Stomach (tissue), 8 donors: ENCODE measurements at regions not wholly inside any gene's neighbourhood (a gene's known extent, or its start where the extent isn't known, plus 50 kb on each side); places are given as distances from the start of the nearest gene placed in this dataset.

Experiments used
- DNase-seq, 2 donors: peaks; one replicate each; pipeline versions ENCODE4 v3.0.0 to v3.0.0-alpha.2; 2013 to 2019
- H3K27ac ChIP-seq, 5 donors: fragments of 200-600 bp in 4 of 5; sonication (generic) in 4 of 5; one replicate each; pipeline ENCODE4 v1.5.1; 2013 to 2019; ENCODE audit warnings: mild to moderate bottlenecking in 1 of 5, moderate library complexity in 1 of 5
- H3K27me3 ChIP-seq, 3 donors: fragments of 200-600 bp; sonication (generic); one replicate each; pipeline ENCODE4 v1.5.1; 2017 to 2019; ENCODE audit warnings: mixed run types in 1 of 3
- H3K36me3 ChIP-seq, 4 donors: fragments of 200-600 bp; sonication (generic); 1 replicate in 3 of 4; 2 replicates in 1 of 4; pipeline ENCODE4 v1.5.1; 2016 to 2019
- H3K4me1 ChIP-seq, 4 donors: fragments of 200-600 bp; sonication (generic); one replicate each; pipeline ENCODE4 v1.5.1; 2016 to 2019
- H3K4me3 ChIP-seq, 4 donors: fragments of 200-600 bp; sonication (generic) in 3 of 4; one replicate each; pipeline ENCODE4 v1.5.1; 2016 to 2019; ENCODE audit warnings: mild to moderate bottlenecking in 1 of 4
- H3K9me3 ChIP-seq, 4 donors: fragments of 200-600 bp; sonication (generic); one replicate each; pipeline ENCODE4 v1.5.1; 2016 to 2019
- EP300 ChIP-seq: sonication (generic); formaldehyde crosslinking; IDR thresholded peaks from one replicate; pipeline ENCODE4 v1.6.1; 2017; ENCODE audit warnings: antibody characterized with exemption
- POLR2A ChIP-seq, 4 donors: fragments of 450-650 bp; IDR thresholded peaks; one replicate each; pipeline ENCODE4 v1.6.1; 2016; ENCODE audit warnings: antibody characterized with exemption in 4 of 4, control low read depth in 2 of 4, mild to moderate bottlenecking in 1 of 4, moderate library complexity in 1 of 4
- POLR2AphosphoS5 ChIP-seq, 3 donors: sonication (generic); formaldehyde crosslinking; IDR thresholded peaks; one replicate each; pipeline ENCODE4 v1.6.1; 2016; ENCODE audit warnings: antibody characterized with exemption in 3 of 3
- WGBS, 5 donors: extraction: QIAGEN DNeasy Blood & Tissue Kit in 3 of 5; methylation state at CpG; one replicate each; pipeline versions ENCODE4 v1.1.5 to v1.1.7; 2013 to 2018; 5-methylcytosine and 5-hydroxymethylcytosine counted together
- intact Hi-C: fragments of 100-400 bp; cut with DNase I; formaldehyde crosslinking; loops from one replicate; pipeline ENCODE4 v1.15.1; 2023; ENCODE audit warnings: low total_unique reads
- TF ChIP-seq, protein P1 (sequence below), 7 experiments: fragments of 450-650 bp in 4 of 7; fragments of 200-600 bp in 3 of 7; sonication (generic) in 3 of 7; IDR thresholded peaks; one replicate each; pipeline ENCODE4 v1.5.1; 2016 to 2019; ENCODE audit warnings: antibody characterized with exemption in 7 of 7, control low read depth in 2 of 7, mild to moderate bottlenecking in 1 of 7
- donor health status: healthy with polysubstance abuse.
- donor health status: Bipolar disorder and iron deficiency.
- donor health status: healthy.

DNA sequence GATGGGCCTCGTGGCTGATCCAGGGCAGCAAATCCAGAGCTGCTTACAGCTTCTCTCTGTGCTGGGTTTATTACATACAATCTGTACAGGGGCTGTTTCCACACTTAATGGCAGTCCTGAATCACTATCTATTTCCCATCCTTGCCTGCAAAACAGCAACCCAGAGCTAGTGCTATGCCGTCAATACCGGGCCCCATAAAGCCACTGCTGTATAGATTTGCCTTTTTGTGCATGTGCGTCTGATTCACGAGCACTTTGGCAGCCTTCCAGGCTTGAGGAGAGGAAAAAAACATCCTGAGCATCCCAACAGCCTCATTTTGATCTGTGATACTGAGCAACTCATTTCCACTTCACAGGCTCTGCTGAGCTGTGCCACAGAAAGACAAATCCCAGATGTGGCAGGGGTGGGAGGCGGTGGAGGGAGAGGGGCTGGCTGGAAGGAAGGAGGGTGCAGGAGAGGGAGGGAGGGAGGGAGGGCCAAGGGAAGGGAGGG lies 65.2 kb upstream of the TARBP1 start:
- WGBS, 5 donors, result 16 to 26% (median 22%) methylated on average over 5 to 6 of the region's 6 CpGs
- intact Hi-C loops, result loop anchor here (10.0 kb wide), 1 partner anchor 51 kb away; no protein-coding TSS in a partner anchor

DNA sequence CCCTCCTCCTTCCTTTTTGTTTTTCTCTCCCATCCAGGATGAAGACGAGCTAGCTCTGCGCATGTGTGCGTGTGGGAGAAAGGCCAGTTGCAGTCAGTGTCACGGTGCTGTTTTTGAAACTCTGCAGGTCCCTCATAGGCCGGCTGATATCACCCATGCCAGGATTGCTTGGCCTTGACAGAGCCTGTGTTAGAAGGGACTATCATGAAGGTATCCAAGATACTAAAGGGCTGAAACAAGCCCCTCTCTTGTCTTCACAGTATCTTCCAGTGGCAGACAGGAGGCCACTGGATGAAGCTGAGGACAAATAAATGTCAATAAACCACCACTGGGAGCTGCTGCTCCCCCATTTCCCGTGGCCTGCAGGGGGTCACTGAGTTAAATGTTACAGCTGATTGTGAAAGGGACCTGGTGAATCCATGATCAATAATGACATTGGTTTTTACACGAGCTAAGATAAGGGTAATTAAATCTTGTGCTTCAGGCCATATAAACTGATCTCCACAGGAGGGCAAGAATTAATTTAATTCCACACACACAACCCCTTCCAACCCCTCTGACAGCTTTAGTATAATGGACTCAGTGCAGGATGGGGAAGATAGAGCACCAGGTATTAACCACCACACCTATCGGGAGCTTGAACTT lies 64.6 kb upstream of the TARBP1 start:
- H3K4me1 ChIP-seq, result peaks cover 23 to 78% (median 43%) of the 10 kb centered on the region in 4 donors

More for the DNA sequence above, 65.2 kb upstream of the TARBP1 start:
- Histone ChIP-seq H3K36me3 (no peaks in the 10 kb centered on the region), H3K4me1 (peaks cover 21 to 72% (median 40%) of the 10 kb centered on the region in 4 donors), H3K27ac (peak overlapping the region; percentile 76 to 97 (median 80)), H3K4me3 (no peak overlapping the region), H3K9me3 (no peaks in the 10 kb centered on the region), H3K27me3 (no peaks in the 10 kb centered on the region)
- TF ChIP-seq POLR2A (IDR thresholded peaks at IDR 0.05) (no peak), EP300 (peak; percentile 9), POLR2AphosphoS5 (IDR thresholded peaks at IDR 0.05) (peak; percentile 6 to 66 (median 58))
- TF ChIP-seq, protein P1, sequence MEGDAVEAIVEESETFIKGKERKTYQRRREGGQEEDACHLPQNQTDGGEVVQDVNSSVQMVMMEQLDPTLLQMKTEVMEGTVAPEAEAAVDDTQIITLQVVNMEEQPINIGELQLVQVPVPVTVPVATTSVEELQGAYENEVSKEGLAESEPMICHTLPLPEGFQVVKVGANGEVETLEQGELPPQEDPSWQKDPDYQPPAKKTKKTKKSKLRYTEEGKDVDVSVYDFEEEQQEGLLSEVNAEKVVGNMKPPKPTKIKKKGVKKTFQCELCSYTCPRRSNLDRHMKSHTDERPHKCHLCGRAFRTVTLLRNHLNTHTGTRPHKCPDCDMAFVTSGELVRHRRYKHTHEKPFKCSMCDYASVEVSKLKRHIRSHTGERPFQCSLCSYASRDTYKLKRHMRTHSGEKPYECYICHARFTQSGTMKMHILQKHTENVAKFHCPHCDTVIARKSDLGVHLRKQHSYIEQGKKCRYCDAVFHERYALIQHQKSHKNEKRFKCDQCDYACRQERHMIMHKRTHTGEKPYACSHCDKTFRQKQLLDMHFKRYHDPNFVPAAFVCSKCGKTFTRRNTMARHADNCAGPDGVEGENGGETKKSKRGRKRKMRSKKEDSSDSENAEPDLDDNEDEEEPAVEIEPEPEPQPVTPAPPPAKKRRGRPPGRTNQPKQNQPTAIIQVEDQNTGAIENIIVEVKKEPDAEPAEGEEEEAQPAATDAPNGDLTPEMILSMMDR (IDR thresholded peaks at IDR 0.05), result no peak
- DNase-seq, result peak; percentile 58 to 97

DNA sequence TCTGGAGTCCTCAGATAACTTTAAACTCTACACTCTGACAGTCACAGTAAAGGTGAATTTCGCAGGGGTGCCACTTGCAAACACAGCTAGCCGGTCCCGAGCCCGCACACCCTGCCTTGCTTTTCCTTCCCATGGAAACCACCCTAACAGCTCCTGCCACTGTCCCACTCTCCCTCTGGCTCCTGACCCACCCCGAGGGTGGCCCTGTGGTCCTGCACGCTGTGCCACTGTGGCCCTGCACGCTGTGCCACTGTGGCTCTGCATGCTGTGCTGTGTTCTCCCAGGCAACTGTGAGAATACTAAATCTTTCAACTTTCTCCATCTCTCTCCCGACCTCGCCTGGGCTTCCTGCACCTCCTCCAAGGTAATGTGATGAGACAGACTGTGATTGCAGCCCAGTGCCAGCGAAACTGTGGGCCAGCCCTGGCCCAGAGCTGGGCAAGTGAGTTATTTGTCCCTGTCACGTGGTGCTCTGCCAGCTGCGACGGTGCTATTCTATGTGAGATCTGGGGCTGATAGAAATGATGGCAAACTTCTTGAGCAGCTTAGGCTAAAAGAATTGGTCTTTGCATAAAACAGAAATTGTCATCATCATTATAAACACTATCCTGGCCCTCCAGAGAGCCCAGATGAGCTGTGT lies 63.4 kb upstream of the TARBP1 start:
- WGBS, 5 donors, result 67 to 86% (median 80%) methylated on average over 13 of the region's 13 CpGs
- H3K4me3 ChIP-seq, result no peak overlapping the region
- intact Hi-C loops, result loop anchor here (10.0 kb wide), 1 partner anchor 52 kb away; no protein-coding TSS in a partner anchor
- no peaks in the 10 kb centered on the region for H3K36me3 ChIP-seq
- no peak for TF ChIP-seq EP300
- TF ChIP-seq POLR2A (IDR thresholded peaks at IDR 0.05), result no peak
- TF ChIP-seq, protein P1 (IDR thresholded peaks at IDR 0.05), result no peak
- TF ChIP-seq POLR2AphosphoS5 (IDR thresholded peaks at IDR 0.05), result no peak
- no peaks in the 10 kb centered on the region for H3K27me3 ChIP-seq
- peak overlapping the region in 4 of 5 donors; percentile 4 to 97 (median 81) for H3K27ac ChIP-seq
- DNase-seq, result peak in 1 of 2 donors; percentile 50
- peaks cover 24 to 90% (median 55%) of the 10 kb centered on the region in 4 donors for H3K4me1 ChIP-seq
- H3K9me3 ChIP-seq, result no peaks in the 10 kb centered on the region

More for the DNA sequence above, 64.6 kb upstream of the TARBP1 start:
- no peaks in the 10 kb centered on the region for H3K36me3 ChIP-seq
- H3K27me3 ChIP-seq, result no peaks in the 10 kb centered on the region
- DNase-seq, result peak in 1 of 2 donors; percentile 79
- no peaks in the 10 kb centered on the region for H3K9me3 ChIP-seq
- peak overlapping the region; percentile 76 to 97 (median 80) for H3K27ac ChIP-seq
- intact Hi-C loops, result loop anchor here (10.0 kb wide), 1 partner anchor 51 kb away; no protein-coding TSS in a partner anchor
- whole genome bisulfite sequencing, 5 donors, result 61 to 81% (median 75%) methylated on average over 8 of the region's 8 CpGs
- TF ChIP-seq EP300, result peak; percentile 48
- TF ChIP-seq, protein P1 (IDR thresholded peaks at IDR 0.05), result no peak
- no peak for TF ChIP-seq POLR2A (IDR thresholded peaks at IDR 0.05)
- TF ChIP-seq POLR2AphosphoS5 (IDR thresholded peaks at IDR 0.05), result peak in 2 of 3 donors; percentile 49 to 60
- H3K4me3 ChIP-seq, result no peak overlapping the region

DNA sequence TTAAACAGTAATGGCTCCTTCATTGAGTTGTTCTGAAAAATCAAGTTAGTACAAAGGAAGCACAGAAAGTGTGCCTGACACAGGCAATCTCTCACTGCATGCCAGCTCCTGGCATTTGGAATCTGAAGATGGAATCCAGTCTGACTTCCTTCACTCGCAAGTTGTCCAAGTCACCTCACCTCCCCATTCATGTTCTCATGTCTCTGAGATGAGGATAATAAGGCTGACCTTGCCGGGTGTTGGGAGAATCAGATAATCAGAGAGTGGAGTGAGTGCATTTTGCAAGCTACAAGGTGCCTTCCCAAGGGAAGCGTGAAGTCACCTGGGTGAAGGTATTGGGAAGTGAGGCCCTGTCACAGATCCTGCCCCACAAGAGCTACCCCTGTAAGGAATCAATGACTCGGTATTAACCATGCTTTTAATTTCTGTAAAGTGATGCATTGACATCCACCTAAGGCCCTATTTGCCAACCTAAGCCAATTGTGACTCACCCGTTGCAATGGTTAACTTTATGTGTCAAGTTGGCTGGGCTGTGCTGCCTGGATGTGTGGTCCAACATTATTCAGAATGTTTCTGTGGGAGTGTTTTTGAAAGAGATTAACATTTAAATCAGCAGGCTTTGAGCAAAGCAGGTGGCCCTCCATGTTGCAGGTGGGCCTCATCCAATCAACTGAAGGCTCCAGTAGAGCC lies 62.5 kb upstream of the TARBP1 start:
- H3K4me1 ChIP-seq, result peaks cover 32 to 98% (median 63%) of the 10 kb centered on the region in 4 donors
- H3K4me3 ChIP-seq, result no peak overlapping the region
- 85 to 90% (median 89%) methylated on average over 5 of the region's 5 CpGs for WGBS, 5 donors
- H3K36me3 ChIP-seq, result no peaks in the 10 kb centered on the region
- H3K27me3 ChIP-seq, result no peaks in the 10 kb centered on the region
- intact Hi-C loops, result loop anchor here (10.0 kb wide), 1 partner anchor 53 kb away; no protein-coding TSS in a partner anchor
- DNase-seq, result no peak
- H3K9me3 ChIP-seq, result no peaks in the 10 kb centered on the region
- peak overlapping the region in 3 of 5 donors; percentile 4 to 97 (median 77) for H3K27ac ChIP-seq
- peak in 1 of 3 donors; percentile 19 for TF ChIP-seq POLR2AphosphoS5 (IDR thresholded peaks at IDR 0.05)
- TF ChIP-seq POLR2A (IDR thresholded peaks at IDR 0.05), result no peak
- TF ChIP-seq, protein P1 (IDR thresholded peaks at IDR 0.05), result no peak
- no peak for TF ChIP-seq EP300
